ENCODE measurements at regions not wholly inside any gene's neighbourhood (a gene's known extent, or its start where the extent isn't known, plus 50 kb on each side); places are given as distances from the start of the nearest gene placed in this dataset.

- Histone ChIP-seq H3K4me3 (ENCODE audit: extremely low read depth in 1 of 4, insufficient read depth in 2 of 4, low read depth in 3 of 4, low read length in 4 of 4) (no peak overlapping the region), H2AK5ac (ENCODE audit: low read depth, low read length) (no peak overlapping the region), H3K9ac (replicated peaks in 1 of 4; ENCODE audit: extremely low read depth in 1 of 4, low read depth in 3 of 4, low read length in 3 of 4) (no peak overlapping the region), H4K91ac (replicated peaks; ENCODE audit: insufficient read length, low read length) (no peak overlapping the region), H3K14ac (ENCODE audit: insufficient read length) (no peak overlapping the region), H4K20me1 (replicated peaks in 1 of 2; ENCODE audit: control insufficient read depth in 1 of 2, insufficient read depth in 2 of 2, low read length in 2 of 2) (no peaks in the 10 kb centered on the region), H3K4ac (replicated peaks; ENCODE audit: insufficient read length, low read depth, low read length) (no peak overlapping the region), H3K9me3 (ENCODE audit: insufficient read depth in 2 of 2, low read depth in 1 of 2, low read length in 1 of 2) (no peaks in the 10 kb centered on the region), H2BK5ac (ENCODE audit: low read depth, low read length) (no peak overlapping the region), H3K56ac (replicated peaks; ENCODE audit: insufficient read length, low read depth, low read length) (no peak overlapping the region), H4K5ac (ENCODE audit: insufficient read length, low read depth, low read length) (no peak overlapping the region), H4K8ac (ENCODE audit: extremely low read depth, insufficient read depth, low read length) (no peak overlapping the region), H2BK20ac (ENCODE audit: low read length) (no peak overlapping the region), H2AFZ (ENCODE audit: low read length) (0 out of 2 replicates have a peak overlapping the region, but pooled peaks have one; percentile 34), H2BK15ac (ENCODE audit: low read length) (no peak overlapping the region), H3K23ac (ENCODE audit: insufficient read length) (no peak overlapping the region), H2BK120ac (replicated peaks; ENCODE audit: low read depth, low read length) (no peak overlapping the region), H3K27ac (ENCODE audit: low read depth, low read length) (no peak overlapping the region), H3K79me2 (ENCODE audit: control insufficient read depth in 1 of 2, insufficient read depth in 2 of 2, low read length in 2 of 2) (no peaks in the 10 kb centered on the region), H3K18ac (ENCODE audit: extremely low read depth, low read length) (no peak overlapping the region), H3K36me3 (ENCODE audit: control insufficient read depth in 2 of 4, insufficient read depth in 4 of 4, low read length in 3 of 4) (no peaks in the 10 kb centered on the region), H2BK12ac (ENCODE audit: low read depth, low read length) (no peak overlapping the region), H3K79me1 (ENCODE audit: low read depth, low read length) (no peaks in the 10 kb centered on the region), H3K23me2 (ENCODE audit: low read depth, low read length) (no peaks in the 10 kb centered on the region), H3K27me3 (replicated peaks in 1 of 4; ENCODE audit: control insufficient read depth in 3 of 4, extremely low read depth in 1 of 4, insufficient read depth in 3 of 4, low read length in 3 of 4) (no peaks in the 10 kb centered on the region), H3K4me1 (replicated peaks in 1 of 4; ENCODE audit: control insufficient read depth in 3 of 4, insufficient read depth in 4 of 4, low read length in 3 of 4) (no peaks in the 10 kb centered on the region), H3K4me2 (ENCODE audit: insufficient read depth in 1 of 2, low read depth in 2 of 2, low read length in 2 of 2) (no peak overlapping the region)
- POLR2A ChIA-PET (ENCODE audit: partially characterized antibody), result no interaction called here
- CTCF ChIA-PET (ENCODE audit: partially characterized antibody), result interaction anchor here (1.0 to 1.6 kb wide), 4 partner anchors 8 to 22 kb away, joined by 3 to 5 read pairs (median 3); no protein-coding TSS in a partner anchor
- DNase-seq (ENCODE audit: low read depth in 1 of 2, low spot score in 2 of 2) (no peak), FAIRE-seq (no peak)
- TF ChIP-seq CHD2 (IDR thresholded peaks at IDR 0.05; ENCODE audit: low read length) (no peak), CBX8 (IDR thresholded peaks at IDR 0.05; ENCODE audit: borderline replicate concordance, low read depth, low read length) (no peak), ZNF274 (IDR thresholded peaks at IDR 0.05; ENCODE audit: borderline replicate concordance, extremely low read depth, low read length) (no peak), RAD21 (IDR thresholded peaks at IDR 0.05 in 1 of 2, conservative IDR thresholded peaks at IDR 0.05 in 1 of 2; ENCODE audit: low read depth in 2 of 2, low read length in 2 of 2) (no peak), SIN3A (conservative IDR thresholded peaks at IDR 0.05 in 1 of 2, IDR thresholded peaks at IDR 0.05 in 1 of 2; ENCODE audit: low read depth in 1 of 2, low read length in 2 of 2) (no peak), TAF1 (IDR thresholded peaks at IDR 0.05; ENCODE audit: low read depth, low read length) (no peak), SRF (IDR thresholded peaks at IDR 0.05; ENCODE audit: low read depth, low read length) (no peak), POU5F1 (IDR thresholded peaks at IDR 0.05; ENCODE audit: low read depth, low read length) (no peak), HDAC6 (IDR thresholded peaks at IDR 0.05; ENCODE audit: low read depth, low read length) (no peak), USF2 (IDR thresholded peaks at IDR 0.05; ENCODE audit: low read length) (no peak), KDM4A (IDR thresholded peaks at IDR 0.05; ENCODE audit: low read depth, low read length, severe bottlenecking) (no peak)
These were observed 66.6 kb upstream of the TBC1D5 start for GRCh38 chr3:17808994-17809393.

Measured in H1 (cell line).